GM21423 (cell line): ENCODE measurements at regions not wholly inside any gene's neighbourhood (a gene's known extent, or its start where the extent isn't known, plus 50 kb on each side); places are given as distances from the start of the nearest gene placed in this dataset.

Source experiments
- ATAC-seq: cut with Tn5 transposase; IDR thresholded peaks from one replicate; pipeline ENCODE4 v1.9.1; 2021; ENCODE audit warnings: mild to moderate bottlenecking, moderate library complexity; ENCODE audit not compliant: unreplicated experiment

DNA sequence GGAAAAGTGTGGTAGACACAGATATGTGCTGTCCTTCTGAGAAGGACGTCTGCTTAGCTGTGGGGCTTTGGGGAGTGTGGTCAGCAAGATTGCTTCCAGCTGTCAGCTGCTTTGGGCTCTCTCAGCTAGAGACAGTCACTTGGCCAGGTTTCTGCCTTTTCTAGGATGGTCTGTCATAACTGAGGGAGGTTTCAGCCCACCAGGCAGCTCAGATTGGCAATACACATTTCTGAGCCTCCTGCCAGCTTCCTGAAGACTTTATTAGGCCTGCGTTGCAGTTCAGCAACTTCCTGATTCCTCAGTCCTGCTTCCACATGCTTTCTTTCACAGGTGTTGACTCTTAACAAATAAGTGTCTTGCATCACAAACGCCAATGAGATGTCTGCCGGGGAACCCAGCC, 286.5 kb downstream of the SQOR start:
- no peak for ATAC-seq

- no peak for ATAC-seq
Observed at GRCh38 chr15:45921978-45922377, 287.1 kb downstream of the SQOR start.

- ATAC-seq = no peak
Observed at GRCh38 chr15:45941367-45941766, 306.5 kb downstream of the SQOR start.

GRCh38 chr15:45943240-45943639, 308.4 kb downstream of the SQOR start:
- ATAC-seq = peak; percentile 86

- ATAC-seq = no peak
Observed at GRCh38 chr15:45946111-45946510, 311.3 kb downstream of the SQOR start.

GRCh38 chr15:45948181-45948621, 313.4 kb downstream of the SQOR start:
- no peak for ATAC-seq

GRCh38 chr15:45958924-45959323, 324.1 kb downstream of the SQOR start:
- ATAC-seq = no peak

DNA sequence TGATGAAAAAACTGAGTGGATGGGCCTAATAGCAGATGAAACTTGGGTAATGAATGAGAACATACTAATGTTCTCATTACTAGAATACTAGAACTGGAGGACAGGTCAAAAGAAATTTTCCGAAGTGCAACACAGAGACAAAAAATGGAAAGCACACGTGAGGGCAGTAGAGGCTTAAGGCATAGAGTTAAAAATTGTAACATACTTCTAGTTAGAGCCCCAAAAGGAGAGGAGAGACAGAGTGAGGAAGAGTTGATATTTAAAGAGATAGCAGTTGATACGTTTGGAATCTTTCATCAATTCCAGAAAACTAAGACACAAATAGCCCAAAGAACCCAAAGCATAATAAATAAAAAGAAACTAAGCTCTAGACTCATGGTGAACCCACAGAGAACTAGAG, 327.9 kb downstream of the SQOR start:
- ATAC-seq = no peak

- ATAC-seq = no peak
Observed at GRCh38 chr15:45970542-45970941, 335.7 kb downstream of the SQOR start.

- ATAC-seq = no peak
Observed at GRCh38 chr15:45980366-45980765, 345.5 kb downstream of the SQOR start.

DNA sequence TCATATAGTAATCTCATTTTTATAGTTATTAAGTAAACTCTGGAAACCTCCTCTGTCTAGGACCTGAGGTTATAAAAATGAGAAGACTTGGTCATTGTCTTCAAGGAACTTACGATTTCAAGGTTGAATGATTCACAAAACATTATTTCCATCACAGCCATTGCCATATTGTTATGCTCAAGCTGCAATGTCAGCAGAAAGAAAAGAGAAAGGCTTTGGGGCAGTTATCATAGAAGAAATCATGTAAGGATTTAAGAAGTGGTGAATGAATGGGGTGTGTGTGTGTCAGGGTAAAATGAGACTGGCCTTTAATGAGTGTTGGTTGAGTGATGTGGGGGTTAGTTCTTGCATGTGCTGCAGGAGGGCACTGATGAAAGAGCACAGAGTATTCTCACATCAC, 346.8 kb downstream of the SQOR start:
- no peak for ATAC-seq

- ATAC-seq = no peak
Observed at GRCh38 chr15:45991863-45992262, 357.0 kb downstream of the SQOR start.

DNA sequence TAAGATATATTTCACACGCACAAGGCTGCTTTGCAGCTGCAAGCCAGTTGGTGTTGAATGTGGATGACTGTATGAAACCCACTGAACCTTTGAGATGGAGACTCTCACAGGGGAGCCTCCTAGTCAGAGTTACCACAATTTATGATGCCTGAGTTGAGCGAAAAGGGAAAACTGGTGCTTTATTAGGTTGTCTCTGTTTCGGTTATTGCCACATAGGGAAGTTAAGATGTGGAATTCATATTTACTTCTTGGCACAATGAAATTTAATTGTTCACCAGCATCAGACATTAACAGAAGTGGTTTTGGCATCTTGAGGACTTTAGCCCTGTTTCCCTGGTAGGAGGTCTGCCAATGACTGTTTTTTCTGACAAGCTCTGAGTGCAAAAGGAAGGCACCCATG, 358.2 kb downstream of the SQOR start:
- no peak for ATAC-seq

DNA sequence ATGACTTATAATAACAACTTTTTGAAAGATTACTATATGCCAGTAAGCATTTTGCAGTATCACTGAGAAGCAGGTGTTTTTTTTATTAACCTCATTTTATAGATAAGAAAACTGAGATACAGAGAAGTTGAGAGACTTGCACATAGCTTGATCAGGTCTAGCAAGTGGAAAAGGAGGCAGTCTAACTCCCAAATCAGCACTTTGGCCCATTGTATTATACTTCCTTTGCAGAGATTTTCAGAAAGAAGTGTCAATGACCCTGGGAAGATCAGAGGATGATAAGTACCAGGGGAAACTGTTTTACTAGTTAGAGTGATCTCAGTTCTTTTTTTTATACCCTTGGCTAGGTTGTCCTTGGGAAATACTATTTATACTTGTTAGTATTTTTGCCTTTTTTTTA, 358.7 kb downstream of the SQOR start:
- no peak for ATAC-seq

GRCh38 chr15:45995800-45996199, 361.0 kb downstream of the SQOR start:
- ATAC-seq = no peak

DNA sequence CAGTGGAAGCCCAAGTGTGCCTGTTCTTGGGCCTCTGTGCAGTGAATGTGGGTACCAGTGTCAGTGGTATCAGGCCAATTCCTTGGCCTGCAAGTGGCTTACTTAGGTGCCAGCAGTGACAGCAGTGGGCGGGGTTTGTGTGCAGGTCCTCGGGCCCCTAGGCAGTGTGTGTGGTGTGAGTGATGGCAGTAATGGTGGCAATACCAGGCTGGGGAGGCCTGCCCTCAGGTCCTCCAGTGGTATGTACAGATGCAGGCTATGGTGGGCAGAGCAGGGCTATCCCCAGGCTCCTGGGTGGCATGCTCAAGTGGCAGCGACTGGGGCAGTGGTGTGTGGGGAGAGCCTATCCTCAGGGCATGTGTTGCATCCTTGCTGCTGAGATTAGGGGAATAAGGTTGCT, 379.7 kb downstream of the SQOR start:
- no peak for ATAC-seq

- no peak for ATAC-seq
Observed at GRCh38 chr15:46034755-46035154, 399.9 kb downstream of the SQOR start.

- no peak for ATAC-seq
Observed at GRCh38 chr15:46039703-46040102, 404.9 kb downstream of the SQOR start.

- ATAC-seq = no peak
Observed at GRCh38 chr15:46041905-46042304, 407.1 kb downstream of the SQOR start.

GRCh38 chr15:46059921-46060594, 425.2 kb downstream of the SQOR start:
- no peak for ATAC-seq

DNA sequence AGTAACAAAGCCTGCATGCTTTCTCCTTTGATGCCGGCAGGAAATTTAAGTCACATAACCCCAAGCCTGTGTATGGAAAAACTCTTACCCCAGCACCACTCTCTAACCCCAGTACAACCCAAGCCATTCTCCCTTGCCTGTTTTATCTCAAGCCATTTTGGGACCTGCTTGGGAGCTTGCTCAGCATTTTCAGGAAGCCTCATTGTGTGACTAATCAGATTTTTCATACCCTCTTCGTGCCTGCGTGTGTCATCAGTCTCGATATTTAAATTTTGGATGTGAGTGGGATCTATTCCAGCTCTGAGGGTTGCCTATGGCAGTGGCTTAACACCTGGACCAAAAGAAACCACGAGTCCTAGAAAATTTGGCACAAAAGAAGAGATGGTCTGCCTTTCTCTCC, 426.2 kb downstream of the SQOR start:
- ATAC-seq = no peak

DNA sequence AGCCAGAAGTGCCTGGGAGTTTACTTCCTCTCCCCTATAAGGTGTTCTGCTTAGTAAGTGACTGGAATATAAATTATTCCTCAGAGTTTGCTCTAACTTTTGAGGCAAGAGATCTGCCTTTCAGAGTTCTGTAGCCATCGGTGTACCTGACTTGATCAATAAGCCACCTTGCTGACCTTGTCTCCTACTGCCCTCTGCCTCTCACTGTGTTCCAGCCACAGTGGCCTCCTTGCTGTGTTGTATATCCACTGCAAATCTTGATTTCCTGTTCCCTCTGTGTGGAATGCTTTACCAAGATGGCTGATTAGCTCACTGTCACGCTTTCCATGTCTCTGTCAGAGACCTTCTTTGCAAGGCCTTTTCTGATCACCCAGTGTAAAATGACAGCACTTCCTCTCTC, 442.4 kb downstream of the SQOR start:
- no peak for ATAC-seq

DNA sequence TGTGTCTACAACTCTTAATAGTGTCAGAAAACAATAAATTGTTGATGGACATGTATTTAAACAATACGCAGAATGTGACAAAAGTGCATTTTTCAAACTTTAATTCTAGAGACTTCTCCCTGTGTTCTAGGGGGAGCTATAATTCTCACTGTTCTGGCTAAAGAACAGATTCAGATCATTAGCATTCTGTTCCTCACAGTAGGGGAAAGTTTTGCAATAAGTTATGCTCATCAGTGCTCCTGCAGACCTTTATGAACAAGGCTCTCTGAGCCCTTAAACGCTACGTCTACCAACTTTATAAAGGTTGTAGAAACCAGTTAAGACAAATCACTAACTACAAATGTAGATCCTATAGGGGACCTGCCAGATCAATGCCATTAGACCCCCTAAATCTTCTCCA, 444.2 kb downstream of the SQOR start:
- ATAC-seq = no peak
